ENCODE measurements at regions not wholly inside any gene's neighbourhood (a gene's known extent, or its start where the extent isn't known, plus 50 kb on each side); places are given as distances from the start of the nearest gene placed in this dataset.

- TF ChIP-seq CTCF (IDR thresholded peaks at IDR 0.05) = no peak
- TF ChIP-seq POLR2A (IDR thresholded peaks at IDR 0.05) = no peak
Observed at GRCh38 chr21:31609081-31609480, 50.4 kb upstream of the SOD1 start.
